Ovary (tissue), 3 donors: ENCODE measurements at regions not wholly inside any gene's neighbourhood (a gene's known extent, or its start where the extent isn't known, plus 50 kb on each side); places are given as distances from the start of the nearest gene placed in this dataset.

Source experiments
- EP300 ChIP-seq: sonication (generic); formaldehyde crosslinking; IDR thresholded peaks from one replicate; pipeline ENCODE4 v1.6.1; 2017; ENCODE audit warnings: antibody characterized with exemption
- TF ChIP-seq, protein P1 (sequence below), 3 donors: fragments of 450-650 bp in 2 of 3; fragments of 200-600 bp in 1 of 3; IDR thresholded peaks; one replicate each; pipeline versions ENCODE4 v1.5.1 to v1.8.0; 2016 to 2022; ENCODE audit warnings: antibody characterized with exemption in 3 of 3, mild to moderate bottlenecking in 1 of 3
- donor health status: DM: no; HTN: no; CAD: no.

DNA sequence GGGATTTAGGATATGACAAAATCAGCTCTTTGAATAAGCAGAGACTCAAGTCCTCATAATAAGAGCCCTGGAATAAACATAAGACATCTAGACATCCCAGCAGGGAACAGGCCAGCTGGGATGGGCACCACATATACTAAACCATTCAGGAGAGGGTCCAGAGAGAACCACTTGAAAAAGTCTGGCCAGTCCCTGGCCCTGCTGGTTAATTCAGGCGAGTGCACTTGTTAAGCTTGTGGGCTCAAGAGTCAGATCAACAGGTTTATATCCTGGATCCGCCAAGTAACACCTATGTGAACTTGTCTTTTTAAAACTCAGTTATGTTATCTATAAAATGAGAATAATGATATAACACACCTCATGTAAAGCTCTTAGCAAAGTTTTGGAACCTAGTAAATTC lies 63.3 kb downstream of the CAVIN4 start:
- TF ChIP-seq, protein P1, sequence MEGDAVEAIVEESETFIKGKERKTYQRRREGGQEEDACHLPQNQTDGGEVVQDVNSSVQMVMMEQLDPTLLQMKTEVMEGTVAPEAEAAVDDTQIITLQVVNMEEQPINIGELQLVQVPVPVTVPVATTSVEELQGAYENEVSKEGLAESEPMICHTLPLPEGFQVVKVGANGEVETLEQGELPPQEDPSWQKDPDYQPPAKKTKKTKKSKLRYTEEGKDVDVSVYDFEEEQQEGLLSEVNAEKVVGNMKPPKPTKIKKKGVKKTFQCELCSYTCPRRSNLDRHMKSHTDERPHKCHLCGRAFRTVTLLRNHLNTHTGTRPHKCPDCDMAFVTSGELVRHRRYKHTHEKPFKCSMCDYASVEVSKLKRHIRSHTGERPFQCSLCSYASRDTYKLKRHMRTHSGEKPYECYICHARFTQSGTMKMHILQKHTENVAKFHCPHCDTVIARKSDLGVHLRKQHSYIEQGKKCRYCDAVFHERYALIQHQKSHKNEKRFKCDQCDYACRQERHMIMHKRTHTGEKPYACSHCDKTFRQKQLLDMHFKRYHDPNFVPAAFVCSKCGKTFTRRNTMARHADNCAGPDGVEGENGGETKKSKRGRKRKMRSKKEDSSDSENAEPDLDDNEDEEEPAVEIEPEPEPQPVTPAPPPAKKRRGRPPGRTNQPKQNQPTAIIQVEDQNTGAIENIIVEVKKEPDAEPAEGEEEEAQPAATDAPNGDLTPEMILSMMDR (IDR thresholded peaks at IDR 0.05): no peak
- no peak for TF ChIP-seq EP300
